ENCODE measurements at regions not wholly inside any gene's neighbourhood (a gene's known extent, or its start where the extent isn't known, plus 50 kb on each side); places are given as distances from the start of the nearest gene placed in this dataset.

DNA sequence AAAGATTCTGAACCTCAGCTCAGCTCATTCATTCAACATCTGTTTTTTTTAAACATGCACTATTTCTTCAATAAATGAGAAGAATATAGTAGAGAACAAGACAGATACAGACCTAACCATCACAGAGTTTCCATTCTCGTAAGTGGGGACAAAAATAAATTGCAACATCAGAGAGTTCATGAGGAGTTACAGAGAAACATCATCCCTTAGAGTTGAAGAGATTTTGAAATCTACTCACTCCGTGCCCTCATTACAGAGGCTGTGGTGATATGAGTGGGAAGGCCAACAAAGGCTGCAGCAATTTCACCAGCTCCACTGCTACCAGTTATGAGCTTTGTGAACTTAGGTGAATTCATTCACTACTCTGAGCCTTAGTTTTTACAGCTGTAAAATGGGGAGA is 399.3 kb downstream of the BCL11A start:
- peak in 3 of 4 experiments; percentile 37 to 54 (median 42) for DNase-seq

- DNase-seq, result peak; percentile 66 to 82 (median 74)
Measured at GRCh38 chr2:60152226-60152833, 401.1 kb downstream of the BCL11A start.

DNA sequence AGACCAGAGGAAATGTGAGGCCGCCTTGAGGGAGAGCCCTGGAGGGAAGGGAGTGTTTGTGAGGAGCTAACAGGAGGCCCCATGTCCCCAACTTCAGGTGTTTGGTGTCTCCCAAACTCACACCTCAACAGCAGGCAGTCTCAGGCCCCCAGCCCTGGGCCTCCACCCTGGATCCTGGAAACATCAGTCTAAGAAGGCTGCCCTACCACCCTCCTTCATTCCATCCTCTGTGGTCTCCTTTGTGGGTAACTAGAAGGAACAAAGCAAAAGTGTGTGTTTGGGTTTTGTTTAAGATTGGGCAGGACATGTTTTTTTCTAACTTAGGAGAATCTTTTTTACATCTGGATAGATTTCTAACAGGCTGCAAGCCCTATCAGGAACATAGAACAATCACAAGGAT is 404.3 kb downstream of the BCL11A start:
- no peak for DNase-seq

GRCh38 chr2:60148716-60149115 is 404.7 kb downstream of the BCL11A start:
- peak; percentile 15 to 42 (median 34) for DNase-seq

- no peak for DNase-seq
Measured at GRCh38 chr2:60140185-60140584, 413.3 kb downstream of the BCL11A start.

- DNase-seq, result no peak
Measured at GRCh38 chr2:60136913-60137312, 416.5 kb downstream of the BCL11A start.

- DNase-seq, result no peak
Measured at GRCh38 chr2:60127191-60127590, 426.3 kb downstream of the BCL11A start.

DNA sequence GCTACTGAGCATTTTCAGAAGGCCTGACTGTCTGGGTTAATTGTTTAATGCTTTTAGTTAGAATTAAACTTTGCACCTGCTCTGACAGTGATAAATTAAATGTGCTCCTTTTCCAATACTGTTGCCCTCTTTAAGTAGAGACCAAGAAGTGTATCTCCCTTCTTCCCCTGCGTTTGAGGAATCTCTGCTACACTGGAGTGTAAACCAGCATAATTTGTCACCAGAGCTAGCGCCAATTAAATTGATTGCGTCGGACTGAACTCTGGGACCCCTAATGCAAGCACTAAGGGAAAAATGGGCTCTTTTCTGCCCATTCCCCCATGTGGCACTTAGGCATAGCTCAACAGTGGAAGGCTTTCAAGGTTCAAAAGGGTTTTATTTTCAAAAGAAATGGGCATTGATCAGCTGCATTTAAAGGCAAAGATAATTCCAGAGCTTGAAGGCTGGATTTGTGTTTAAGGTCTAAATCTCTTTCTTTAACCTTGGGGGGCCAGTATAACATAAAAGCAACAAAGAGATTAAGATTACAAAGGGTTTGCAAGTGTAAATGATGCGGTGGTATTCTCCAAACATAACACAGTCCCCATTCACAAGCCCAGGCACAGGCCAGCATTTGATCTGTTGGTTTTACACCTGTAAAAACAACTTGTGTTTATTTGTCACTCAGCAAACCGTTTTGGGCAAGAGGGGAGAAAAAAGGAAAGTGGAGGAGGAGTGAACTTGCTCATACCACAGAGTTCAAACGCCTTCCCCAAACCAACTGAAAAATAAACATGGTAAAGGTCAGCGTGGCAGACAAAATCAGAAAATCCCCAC is 427.6 kb downstream of the BCL11A start:
- DNase-seq, result no peak

DNA sequence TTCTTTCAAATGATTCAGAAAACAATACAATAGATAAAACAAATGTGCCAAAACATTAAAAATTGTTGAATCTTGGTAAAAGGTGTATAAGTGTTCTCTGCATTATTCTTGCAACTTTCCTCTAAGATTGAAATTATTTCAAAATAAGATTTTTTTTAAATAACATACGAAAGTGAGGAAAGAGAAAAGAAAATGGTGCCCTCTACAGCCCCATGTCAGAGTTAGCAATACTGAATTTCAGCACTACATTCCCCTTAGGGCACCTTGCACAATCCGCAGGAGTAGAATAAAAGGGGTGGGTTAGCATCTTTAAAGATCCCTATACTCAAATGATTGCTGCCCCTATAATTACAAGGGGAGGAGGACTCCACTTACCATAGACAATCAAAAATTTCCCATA is 433.7 kb downstream of the BCL11A start:
- DNase-seq, result no peak

DNA sequence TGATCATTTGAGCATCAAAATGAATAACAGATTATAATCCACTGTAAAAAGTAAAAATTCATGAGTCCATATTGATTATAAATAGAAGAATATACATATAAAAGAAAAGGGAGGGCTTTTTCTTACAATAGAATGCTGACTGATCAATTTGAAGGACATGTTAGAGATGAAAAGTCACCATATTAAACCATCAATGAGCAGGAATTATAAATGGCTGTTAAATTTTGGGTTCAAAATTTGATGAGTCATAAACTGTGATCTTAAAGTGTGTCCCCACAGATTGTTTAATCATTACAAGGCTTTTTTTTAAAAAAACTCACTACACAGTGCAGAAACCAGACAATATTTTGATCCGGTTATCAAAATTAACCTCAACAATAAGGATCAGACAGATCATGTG is 434.5 kb downstream of the BCL11A start:
- no peak for DNase-seq

GRCh38 chr2:60118061-60118460 is 435.4 kb downstream of the BCL11A start:
- peak in 2 of 4 experiments; percentile 7 to 11 for DNase-seq

DNA sequence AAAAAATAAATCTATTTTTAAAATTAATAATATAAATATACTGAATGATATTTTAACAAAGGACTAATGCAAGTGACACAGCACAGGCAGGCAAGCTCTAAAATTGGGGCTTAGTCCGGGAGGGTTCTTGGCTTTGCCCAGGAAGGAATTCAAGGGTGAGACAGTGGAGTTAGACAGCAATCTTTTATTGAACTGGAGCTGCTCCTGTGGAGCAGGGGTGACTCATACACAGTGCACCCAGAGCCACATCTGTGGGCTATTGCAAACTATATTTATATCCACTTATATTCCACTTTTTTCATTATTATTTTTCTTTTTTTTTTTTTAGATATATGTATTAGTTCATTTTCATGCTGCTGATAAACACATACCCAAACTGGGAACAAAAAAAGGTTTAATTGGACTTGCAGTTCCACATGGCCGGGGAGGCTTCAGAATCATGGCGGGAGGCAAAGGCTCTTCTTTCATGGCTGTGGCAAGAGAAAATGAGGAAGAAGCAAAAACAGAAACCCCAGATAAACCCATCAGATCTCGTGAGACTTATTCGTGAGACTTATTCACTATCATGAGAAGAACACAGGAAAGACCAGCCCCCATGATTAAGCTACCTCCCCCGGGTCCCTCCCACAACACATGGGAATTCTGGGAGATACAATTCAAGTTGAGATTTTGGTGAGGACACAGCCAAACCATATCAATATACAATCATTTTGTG is 437.1 kb downstream of the BCL11A start:
- peak in 3 of 4 experiments; percentile 25 to 41 (median 31) for DNase-seq

GRCh38 chr2:60109744-60110143 is 443.7 kb downstream of the BCL11A start:
- DNase-seq, result no peak

- DNase-seq, result no peak
Measured at GRCh38 chr2:60106836-60107529, 446.5 kb downstream of the BCL11A start.

DNA sequence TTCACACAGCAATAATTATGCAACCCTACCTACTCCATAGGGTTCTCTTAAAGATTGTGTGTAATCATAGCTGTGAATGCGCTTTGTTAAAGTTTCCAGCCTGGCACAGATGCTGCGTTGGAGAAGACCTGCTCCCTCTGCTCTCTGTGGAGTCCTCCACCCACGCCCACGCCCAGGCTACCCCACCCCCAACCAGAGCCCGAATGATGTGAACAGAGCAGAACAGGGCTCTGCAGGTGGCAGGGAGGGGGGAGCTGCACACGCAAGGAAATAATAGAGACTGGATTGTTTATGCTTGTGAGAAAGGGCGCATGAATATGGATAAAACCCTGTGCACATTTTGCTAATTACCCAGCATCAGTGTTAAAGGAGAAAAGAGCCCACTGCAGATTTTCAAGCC is 447.5 kb downstream of the BCL11A start:
- no peak for DNase-seq

DNA sequence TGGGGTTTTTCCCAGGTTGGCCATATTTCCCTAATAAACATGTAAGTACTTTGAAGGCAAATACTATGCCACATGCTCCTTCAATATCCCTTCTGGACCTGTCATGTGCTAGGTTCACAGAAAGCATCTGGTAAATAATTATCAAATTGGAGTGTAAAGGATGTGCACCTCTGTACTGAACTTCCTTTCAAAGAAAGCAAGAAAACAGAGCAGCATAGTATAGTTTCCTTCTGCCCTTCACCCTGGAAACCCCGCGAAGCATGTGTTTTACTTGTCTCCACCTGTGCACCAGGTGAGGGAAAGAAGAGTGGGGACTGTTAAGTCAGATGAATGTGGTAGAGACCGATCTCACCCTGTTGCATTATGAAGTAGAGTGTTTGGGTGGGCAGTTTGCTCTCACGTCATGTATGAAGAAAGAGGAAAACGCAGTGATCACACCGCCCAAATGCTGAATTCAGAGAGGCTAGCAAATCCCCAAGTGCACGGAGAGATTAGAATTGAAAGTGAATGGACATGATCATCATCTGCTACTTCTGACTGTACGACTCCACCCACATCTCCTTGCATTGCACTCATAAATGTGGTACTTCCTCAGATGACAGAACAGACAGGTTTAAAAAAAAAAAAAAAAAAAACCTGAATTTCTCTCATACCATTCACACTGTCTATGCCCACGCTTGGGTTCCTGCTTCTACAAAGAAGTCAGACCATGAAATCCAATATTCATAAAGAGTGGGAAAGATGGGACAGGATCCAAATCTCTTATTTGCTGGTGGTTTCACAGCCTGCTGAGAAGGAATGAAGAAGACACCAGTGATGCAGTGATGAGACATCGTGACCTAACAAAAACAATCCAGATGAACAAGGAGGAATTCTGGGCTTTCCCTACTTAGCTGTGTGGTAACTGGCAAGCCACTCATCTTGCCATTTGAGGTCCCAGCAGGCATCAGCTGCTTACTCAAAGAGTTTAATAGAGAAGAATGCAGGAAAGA is 448.6 kb downstream of the BCL11A start:
- DNase-seq, result peak; percentile 36 to 78 (median 54)

DNA sequence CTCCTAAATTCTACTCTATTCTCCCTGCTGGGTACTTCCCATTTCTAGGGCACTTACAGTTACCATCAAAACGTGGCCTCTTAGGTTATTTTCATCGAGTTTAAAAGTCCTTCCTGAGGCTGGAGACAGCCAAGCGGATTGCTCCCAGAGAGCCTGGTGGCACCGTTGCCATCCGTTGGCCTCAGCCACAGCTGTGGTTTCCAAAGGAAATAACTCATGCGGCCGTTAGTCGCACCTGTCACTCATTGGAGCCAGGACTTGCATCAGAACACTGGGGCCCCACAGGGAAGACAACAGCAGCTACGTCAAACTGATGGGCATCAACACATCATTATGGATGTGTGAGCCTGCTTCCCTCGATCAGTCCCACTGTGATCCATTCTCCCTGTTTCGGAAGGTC is 453.4 kb downstream of the BCL11A start:
- DNase-seq, result peak in 1 of 4 experiments; percentile 11

GRCh38 chr2:60098996-60099395 is 454.5 kb downstream of the BCL11A start:
- DNase-seq, result no peak

- DNase-seq, result no peak
Measured at GRCh38 chr2:60097298-60097697, 456.2 kb downstream of the BCL11A start.

DNA sequence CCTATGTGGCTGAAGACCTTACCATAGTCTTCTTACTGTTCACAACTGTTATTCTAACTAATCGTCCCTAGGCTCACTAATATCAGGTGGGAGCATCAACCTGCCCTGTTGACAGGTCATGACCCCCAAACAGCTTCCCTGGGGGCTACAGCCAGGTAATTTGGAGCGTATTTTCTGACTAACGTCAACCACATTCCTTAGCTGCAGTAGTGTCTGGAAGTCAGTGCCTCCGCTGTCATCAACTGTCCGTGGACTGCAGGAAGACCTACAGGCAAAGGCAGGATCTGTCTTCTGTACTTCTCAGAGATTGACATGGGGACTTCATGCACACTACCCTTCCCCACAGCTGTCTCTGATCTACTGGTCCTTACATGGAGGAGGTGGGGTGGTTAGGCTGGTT is 456.9 kb downstream of the BCL11A start:
- DNase-seq, result no peak

DNA sequence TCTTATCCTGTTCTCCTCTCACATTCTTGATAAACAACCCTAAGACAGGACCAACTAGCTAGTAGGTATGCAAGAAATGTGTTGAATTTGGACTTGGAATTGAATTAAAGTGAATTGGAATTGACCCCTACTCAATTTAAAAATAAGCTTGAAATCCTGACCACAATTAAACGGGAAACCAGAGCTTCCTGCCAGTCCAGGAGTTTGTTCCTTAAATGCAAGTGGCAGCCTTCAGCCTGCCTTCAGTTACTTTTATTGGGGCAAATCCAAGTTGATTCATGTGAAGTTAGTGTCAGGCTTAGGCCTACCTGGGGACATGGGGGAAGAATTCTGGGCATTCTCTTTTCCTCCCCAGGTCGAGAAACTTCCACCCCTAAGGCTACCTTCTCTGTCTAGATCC is 457.6 kb downstream of the BCL11A start:
- peak in 3 of 4 experiments; percentile 9 to 23 (median 13) for DNase-seq
